ENCODE measurements at regions not wholly inside any gene's neighbourhood (a gene's known extent, or its start where the extent isn't known, plus 50 kb on each side); places are given as distances from the start of the nearest gene placed in this dataset.

GRCh38 chr1:29450591-29450990 is 214.3 kb downstream of the PTPRU start:
- intact Hi-C loops (cut with micrococcal nuclease): no loop called here

GRCh38 chr1:29448456-29449235 is 212.3 kb downstream of the PTPRU start:
- H3K9me3 Mint-ChIP-seq: no peaks in the 10 kb centered on the region
- no peak overlapping the region for H3K4me3 Mint-ChIP-seq
- intact Hi-C loops (cut with micrococcal nuclease): no loop called here

More at GRCh38 chr1:29450591-29450990, 214.3 kb downstream of the PTPRU start:
- H3K4me3 Mint-ChIP-seq: no peak overlapping the region
- H3K4me1 Mint-ChIP-seq (ENCODE audit: low read depth): no peaks in the 10 kb centered on the region
- no peaks in the 10 kb centered on the region for H3K9me3 Mint-ChIP-seq
- no peaks in the 10 kb centered on the region for H3K36me3 Mint-ChIP-seq (ENCODE audit: low read depth)
- H3K27ac Mint-ChIP-seq: no peak overlapping the region
- no peaks in the 10 kb centered on the region for H3K27me3 Mint-ChIP-seq (ENCODE audit: insufficient read depth)
- no peak for DNase-seq (ENCODE audit: low spot score)

GRCh38 chr1:29447368-29447767 is 211.0 kb downstream of the PTPRU start:
- Mint-ChIP-seq H3K9me3 (no peaks in the 10 kb centered on the region), H3K27ac (no peak overlapping the region), H3K36me3 (ENCODE audit: low read depth) (no peaks in the 10 kb centered on the region), H3K4me1 (ENCODE audit: low read depth) (no peaks in the 10 kb centered on the region), H3K27me3 (ENCODE audit: insufficient read depth) (peaks cover 2% of the 10 kb centered on the region), H3K4me3 (no peak overlapping the region)
- intact Hi-C loops (cut with micrococcal nuclease): no loop called here
- DNase-seq (ENCODE audit: low spot score): no peak

More at GRCh38 chr1:29448456-29449235, 212.3 kb downstream of the PTPRU start:
- no peaks in the 10 kb centered on the region for H3K36me3 Mint-ChIP-seq (ENCODE audit: low read depth)
- H3K27me3 Mint-ChIP-seq (ENCODE audit: insufficient read depth): no peaks in the 10 kb centered on the region
- H3K4me1 Mint-ChIP-seq (ENCODE audit: low read depth): no peaks in the 10 kb centered on the region
- H3K27ac Mint-ChIP-seq: no peak overlapping the region
- DNase-seq (ENCODE audit: low spot score): no peak

GRCh38 chr1:29444782-29445729 is 208.7 kb downstream of the PTPRU start:
- no peaks in the 10 kb centered on the region for H3K9me3 Mint-ChIP-seq
- no peaks in the 10 kb centered on the region for H3K36me3 Mint-ChIP-seq (ENCODE audit: low read depth)

GRCh38 chr1:29444081-29444715 is 207.9 kb downstream of the PTPRU start:
- no peak overlapping the region for H3K4me3 Mint-ChIP-seq
- DNase-seq (ENCODE audit: low spot score): no peak
- intact Hi-C loops (cut with micrococcal nuclease): no loop called here
- H3K9me3 Mint-ChIP-seq: no peaks in the 10 kb centered on the region
- H3K27ac Mint-ChIP-seq: no peak overlapping the region
- H3K27me3 Mint-ChIP-seq (ENCODE audit: insufficient read depth): peaks cover 2% of the 10 kb centered on the region
- H3K4me1 Mint-ChIP-seq (ENCODE audit: low read depth): no peaks in the 10 kb centered on the region
- no peaks in the 10 kb centered on the region for H3K36me3 Mint-ChIP-seq (ENCODE audit: low read depth)

More at GRCh38 chr1:29444782-29445729, 208.7 kb downstream of the PTPRU start:
- no peak for DNase-seq (ENCODE audit: low spot score)
- intact Hi-C loops (cut with micrococcal nuclease): no loop called here
- H3K27ac Mint-ChIP-seq: no peak overlapping the region
- peaks cover 2% of the 10 kb centered on the region for H3K27me3 Mint-ChIP-seq (ENCODE audit: insufficient read depth)
- H3K4me3 Mint-ChIP-seq: no peak overlapping the region
- no peaks in the 10 kb centered on the region for H3K4me1 Mint-ChIP-seq (ENCODE audit: low read depth)

- intact Hi-C loops (cut with micrococcal nuclease): no loop called here
Observed at GRCh38 chr1:29441916-29442668, 205.8 kb downstream of the PTPRU start.

GRCh38 chr1:29439615-29440014 is 203.3 kb downstream of the PTPRU start:
- peaks cover 6% of the 10 kb centered on the region for H3K27me3 Mint-ChIP-seq (ENCODE audit: insufficient read depth)
- no peak for DNase-seq (ENCODE audit: low spot score)
- no peaks in the 10 kb centered on the region for H3K9me3 Mint-ChIP-seq
- H3K4me1 Mint-ChIP-seq (ENCODE audit: low read depth): no peaks in the 10 kb centered on the region
- no peaks in the 10 kb centered on the region for H3K36me3 Mint-ChIP-seq (ENCODE audit: low read depth)
- no peak overlapping the region for H3K27ac Mint-ChIP-seq
- intact Hi-C loops (cut with micrococcal nuclease): no loop called here
- no peak overlapping the region for H3K4me3 Mint-ChIP-seq

More at GRCh38 chr1:29441916-29442668, 205.8 kb downstream of the PTPRU start:
- Mint-ChIP-seq H3K9me3 (no peaks in the 10 kb centered on the region), H3K36me3 (ENCODE audit: low read depth) (no peaks in the 10 kb centered on the region), H3K4me1 (ENCODE audit: low read depth) (no peaks in the 10 kb centered on the region), H3K27me3 (ENCODE audit: insufficient read depth) (peaks cover 6% of the 10 kb centered on the region), H3K4me3 (no peak overlapping the region), H3K27ac (no peak overlapping the region)
- DNase-seq (ENCODE audit: low spot score): no peak

- no peak overlapping the region for H3K4me3 Mint-ChIP-seq
- H3K27me3 Mint-ChIP-seq (ENCODE audit: insufficient read depth): peaks cover 6% of the 10 kb centered on the region
- no peaks in the 10 kb centered on the region for H3K36me3 Mint-ChIP-seq (ENCODE audit: low read depth)
- H3K27ac Mint-ChIP-seq: no peak overlapping the region
- no peaks in the 10 kb centered on the region for H3K9me3 Mint-ChIP-seq
- intact Hi-C loops (cut with micrococcal nuclease): no loop called here
- no peak for DNase-seq (ENCODE audit: low spot score)
- no peaks in the 10 kb centered on the region for H3K4me1 Mint-ChIP-seq (ENCODE audit: low read depth)
Observed at GRCh38 chr1:29438991-29439390, 202.7 kb downstream of the PTPRU start.

GRCh38 chr1:29437946-29438345 is 201.6 kb downstream of the PTPRU start:
- intact Hi-C loops (cut with micrococcal nuclease): no loop called here
- H3K27me3 Mint-ChIP-seq (ENCODE audit: insufficient read depth): peaks cover 5% of the 10 kb centered on the region
- H3K36me3 Mint-ChIP-seq (ENCODE audit: low read depth): no peaks in the 10 kb centered on the region
- no peaks in the 10 kb centered on the region for H3K9me3 Mint-ChIP-seq
- no peak overlapping the region for H3K4me3 Mint-ChIP-seq
- DNase-seq (ENCODE audit: low spot score): no peak
- no peaks in the 10 kb centered on the region for H3K4me1 Mint-ChIP-seq (ENCODE audit: low read depth)
- H3K27ac Mint-ChIP-seq: no peak overlapping the region

GRCh38 chr1:29436181-29436785 is 200.0 kb downstream of the PTPRU start:
- intact Hi-C loops (cut with micrococcal nuclease): no loop called here
- H3K27me3 Mint-ChIP-seq (ENCODE audit: insufficient read depth): peaks cover 4% of the 10 kb centered on the region
- peaks cover 7% of the 10 kb centered on the region for H3K9me3 Mint-ChIP-seq
- H3K27ac Mint-ChIP-seq: no peak overlapping the region
- H3K4me1 Mint-ChIP-seq (ENCODE audit: low read depth): no peaks in the 10 kb centered on the region
- no peak overlapping the region for H3K4me3 Mint-ChIP-seq
- H3K36me3 Mint-ChIP-seq (ENCODE audit: low read depth): no peaks in the 10 kb centered on the region
- no peak for DNase-seq (ENCODE audit: low spot score)

GRCh38 chr1:29433830-29434229 is 197.5 kb downstream of the PTPRU start:
- Mint-ChIP-seq H3K27ac (no peak overlapping the region), H3K27me3 (ENCODE audit: insufficient read depth) (peaks cover under 1% of the 10 kb centered on the region), H3K36me3 (ENCODE audit: low read depth) (no peaks in the 10 kb centered on the region), H3K9me3 (peaks cover 7% of the 10 kb centered on the region), H3K4me3 (no peak overlapping the region), H3K4me1 (ENCODE audit: low read depth) (no peaks in the 10 kb centered on the region)
- DNase-seq (ENCODE audit: low spot score): no peak
- intact Hi-C loops (cut with micrococcal nuclease): no loop called here

- H3K27me3 Mint-ChIP-seq (ENCODE audit: insufficient read depth): no peaks in the 10 kb centered on the region
- no peak for DNase-seq (ENCODE audit: low spot score)
- no peak overlapping the region for H3K4me3 Mint-ChIP-seq
- peaks cover 7% of the 10 kb centered on the region for H3K9me3 Mint-ChIP-seq
- intact Hi-C loops (cut with micrococcal nuclease): no loop called here
- H3K27ac Mint-ChIP-seq: no peak overlapping the region
- H3K4me1 Mint-ChIP-seq (ENCODE audit: low read depth): no peaks in the 10 kb centered on the region
- no peaks in the 10 kb centered on the region for H3K36me3 Mint-ChIP-seq (ENCODE audit: low read depth)
Observed at GRCh38 chr1:29431138-29431537, 194.8 kb downstream of the PTPRU start.

All from activated T-helper 1 cell treated with anti-CD3 and anti-CD28 coated beads, Interleukin-12 subunit alpha, Interleukin-12 subunit beta, Interleukin-2, Interleukin-4 antibody, amounts not matched to agents 30 ng/mL and 10 ng/mL and 1 ng/mL, durations not matched to agents 14 hours and 24 hours and 36 hours (primary cell).